MG63 (cell line): ENCODE measurements at regions not wholly inside any gene's neighbourhood (a gene's known extent, or its start where the extent isn't known, plus 50 kb on each side); places are given as distances from the start of the nearest gene placed in this dataset.

ENCODE experiments used
- DNase-seq: peaks from one replicate; pipeline ENCODE4 v3.0.0-alpha.2; 2020
- H3K27me3 ChIP-seq: fragments of 250-450 bp; sonication (Bioruptor Pico); 2 replicates; pipeline ENCODE4 v1.5.1; 2020; ENCODE audit warnings: mild to moderate bottlenecking, moderate library complexity
- H3K36me3 ChIP-seq: fragments of 250-450 bp; sonication (Bioruptor Pico); 2 replicates; pipeline ENCODE4 v1.5.1; 2020; ENCODE audit warnings: mild to moderate bottlenecking, moderate library complexity
- H3K4me3 ChIP-seq: fragments of 250-450 bp; sonication (Bioruptor Pico); 2 replicates; pipeline ENCODE4 v1.5.1; 2020; ENCODE audit warnings: mild to moderate bottlenecking, moderate library complexity
- H3K9me3 ChIP-seq: fragments of 250-450 bp; sonication (Bioruptor Pico); 2 replicates; pipeline ENCODE4 v1.5.1; 2020; ENCODE audit warnings: mild to moderate bottlenecking, moderate library complexity

- DNase-seq = peak; percentile 42
- H3K27me3 ChIP-seq = no peaks in the 10 kb centered on the region
- H3K36me3 ChIP-seq = no peaks in the 10 kb centered on the region
- H3K9me3 ChIP-seq = no peaks in the 10 kb centered on the region
- no peak overlapping the region for H3K4me3 ChIP-seq
Measured at GRCh38 chr15:37586011-37586583, 348.3 kb upstream of the TMCO5A start.

DNA sequence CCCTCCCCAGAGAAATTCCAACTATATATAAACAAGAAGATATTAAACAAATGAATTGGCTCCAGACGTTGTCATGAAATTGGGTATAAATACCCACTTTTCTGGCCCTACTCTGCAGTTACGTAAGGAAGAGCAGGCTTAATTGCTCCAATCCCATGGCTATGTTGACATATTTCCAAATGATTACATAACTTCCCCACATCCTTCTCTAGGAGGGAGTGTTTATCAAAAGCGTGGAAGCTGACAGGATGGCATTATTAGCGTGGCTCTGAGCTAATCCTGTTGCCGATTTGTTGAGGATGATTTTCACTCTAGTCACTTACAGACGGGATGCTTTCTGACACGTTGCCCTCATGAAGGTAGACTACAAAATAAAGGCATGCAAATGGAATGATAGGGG lies 347.5 kb upstream of the TMCO5A start:
- Histone ChIP-seq H3K9me3 (no peaks in the 10 kb centered on the region), H3K4me3 (no peak overlapping the region), H3K27me3 (no peaks in the 10 kb centered on the region), H3K36me3 (no peaks in the 10 kb centered on the region)
- DNase-seq = no peak

GRCh38 chr15:37594417-37594816 lies 340.0 kb upstream of the TMCO5A start:
- Histone ChIP-seq H3K36me3 (no peaks in the 10 kb centered on the region), H3K9me3 (no peaks in the 10 kb centered on the region), H3K4me3 (no peak overlapping the region), H3K27me3 (no peaks in the 10 kb centered on the region)
- no peak for DNase-seq

- Histone ChIP-seq H3K27me3 (no peaks in the 10 kb centered on the region), H3K9me3 (no peaks in the 10 kb centered on the region), H3K36me3 (no peaks in the 10 kb centered on the region), H3K4me3 (no peak overlapping the region)
- DNase-seq = no peak
Measured at GRCh38 chr15:37595426-37595970, 338.9 kb upstream of the TMCO5A start.

GRCh38 chr15:37599156-37599555 lies 335.3 kb upstream of the TMCO5A start:
- Histone ChIP-seq H3K4me3 (no peak overlapping the region), H3K36me3 (no peaks in the 10 kb centered on the region), H3K27me3 (no peaks in the 10 kb centered on the region), H3K9me3 (no peaks in the 10 kb centered on the region)
- DNase-seq = no peak

DNA sequence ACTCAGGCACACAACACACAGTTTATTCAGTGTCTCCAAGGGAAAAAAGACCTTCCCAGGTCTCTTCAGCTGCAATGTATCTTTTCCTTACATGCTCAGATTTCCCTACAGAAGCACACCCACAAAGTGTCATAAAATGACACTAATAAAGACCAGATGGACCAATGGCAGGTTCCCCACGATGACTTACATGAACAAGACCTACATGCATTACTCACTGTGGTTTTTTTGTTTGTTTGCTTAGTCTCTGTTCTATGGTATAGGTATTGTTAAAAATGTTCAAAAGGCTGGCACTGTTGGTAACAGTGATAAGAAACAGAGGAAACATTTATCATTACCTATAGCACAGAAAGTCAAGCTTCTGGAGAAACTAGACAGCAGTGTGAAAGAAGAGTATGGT lies 318.2 kb upstream of the TMCO5A start:
- Histone ChIP-seq H3K4me3 (no peak overlapping the region), H3K9me3 (no peaks in the 10 kb centered on the region), H3K27me3 (no peaks in the 10 kb centered on the region), H3K36me3 (no peaks in the 10 kb centered on the region)
- no peak for DNase-seq

GRCh38 chr15:37618353-37618752 lies 316.1 kb upstream of the TMCO5A start:
- H3K36me3 ChIP-seq = no peaks in the 10 kb centered on the region
- DNase-seq = no peak
- no peaks in the 10 kb centered on the region for H3K27me3 ChIP-seq
- no peaks in the 10 kb centered on the region for H3K9me3 ChIP-seq
- no peak overlapping the region for H3K4me3 ChIP-seq

- DNase-seq = no peak
- no peaks in the 10 kb centered on the region for H3K27me3 ChIP-seq
- H3K4me3 ChIP-seq = no peak overlapping the region
- no peaks in the 10 kb centered on the region for H3K9me3 ChIP-seq
- no peaks in the 10 kb centered on the region for H3K36me3 ChIP-seq
Measured at GRCh38 chr15:37619358-37620042, 314.9 kb upstream of the TMCO5A start.

DNA sequence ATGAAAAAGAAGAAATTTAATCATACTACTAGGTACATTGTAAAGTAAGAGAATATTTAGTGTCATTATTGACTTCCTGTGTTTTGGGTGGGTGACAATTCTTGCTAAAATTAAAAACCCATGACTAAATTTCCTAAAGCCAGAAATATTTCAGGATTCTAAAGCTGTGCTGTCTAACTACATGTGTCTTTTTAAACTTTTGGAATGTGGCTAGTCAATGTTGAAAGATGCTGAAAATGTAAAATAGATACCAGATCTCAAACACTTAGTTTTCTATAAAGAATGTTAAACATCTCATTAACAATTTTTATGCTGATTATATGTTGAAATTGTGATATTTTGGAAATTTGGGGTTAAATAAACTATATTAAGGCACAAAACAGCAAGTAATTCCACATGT lies 308.9 kb upstream of the TMCO5A start:
- DNase-seq = no peak
- H3K9me3 ChIP-seq = no peaks in the 10 kb centered on the region

DNA sequence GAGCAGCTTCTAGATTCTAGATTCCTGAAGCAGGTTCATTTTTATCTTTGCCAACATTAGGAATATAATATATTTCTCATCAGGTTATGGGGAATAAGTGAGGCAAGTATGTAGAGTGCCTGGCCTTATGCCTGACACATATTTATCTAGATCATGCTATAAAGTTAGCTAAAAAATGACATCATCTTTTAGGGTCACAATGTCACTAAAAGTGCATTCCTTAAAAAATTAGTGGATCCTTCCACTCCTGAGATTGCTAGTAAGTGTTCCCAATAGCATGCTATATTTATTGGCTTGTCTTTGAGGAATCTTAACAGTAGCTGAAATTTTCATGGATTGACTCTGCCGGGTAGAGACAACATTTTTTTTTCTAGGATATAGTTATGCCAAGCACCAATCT lies 305.9 kb upstream of the TMCO5A start:
- H3K9me3 ChIP-seq = no peaks in the 10 kb centered on the region
- DNase-seq = no peak
- no peaks in the 10 kb centered on the region; the same call in 1 of the 2 replicates for H3K27me3 ChIP-seq
- H3K4me3 ChIP-seq = no peak overlapping the region
- H3K36me3 ChIP-seq = no peaks in the 10 kb centered on the region

More for the DNA sequence above, 308.9 kb upstream of the TMCO5A start:
- no peak overlapping the region for H3K4me3 ChIP-seq
- no peaks in the 10 kb centered on the region for H3K36me3 ChIP-seq
- H3K27me3 ChIP-seq = no peaks in the 10 kb centered on the region; the same call in 1 of the 2 replicates

DNA sequence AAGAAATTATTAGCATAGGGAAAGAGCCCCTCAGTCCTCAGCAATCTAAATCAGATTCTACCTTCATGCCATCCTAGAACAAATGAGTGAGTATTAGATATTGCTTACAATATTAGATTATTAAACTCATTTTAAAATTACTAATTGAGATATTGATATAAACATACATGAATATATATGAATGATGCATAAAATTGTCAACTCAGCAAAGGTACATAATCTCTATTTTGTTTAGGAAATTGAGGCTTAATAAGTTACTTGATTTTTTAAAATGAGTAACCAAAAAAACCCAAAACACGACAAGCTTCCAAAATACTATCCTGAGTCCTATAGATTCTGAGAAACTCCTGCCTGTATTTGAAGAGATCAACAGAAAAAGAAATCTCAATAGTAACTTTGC lies 297.7 kb upstream of the TMCO5A start:
- DNase-seq = no peak
- no peaks in the 10 kb centered on the region; the same call in 1 of the 2 replicates for H3K27me3 ChIP-seq
- H3K4me3 ChIP-seq = no peak overlapping the region
- no peaks in the 10 kb centered on the region for H3K36me3 ChIP-seq
- no peaks in the 10 kb centered on the region for H3K9me3 ChIP-seq

DNA sequence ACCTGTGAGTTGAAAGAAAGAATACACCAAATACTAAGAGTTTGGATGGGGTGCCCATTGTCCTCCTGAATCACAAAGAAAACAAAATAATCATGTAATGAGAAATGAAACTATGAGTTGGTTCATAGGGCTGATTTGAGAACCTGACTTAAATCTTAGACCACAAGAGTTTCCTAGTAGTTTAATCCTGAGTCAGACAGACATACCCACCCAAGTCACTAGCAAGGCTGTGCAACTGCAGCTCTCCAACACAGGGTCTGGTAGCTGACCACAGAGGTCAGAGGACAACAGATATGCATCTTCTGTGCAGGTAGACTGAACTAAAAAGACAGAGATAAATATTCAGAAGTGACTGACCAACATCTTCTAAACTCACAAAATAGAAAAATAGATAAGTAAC lies 296.3 kb upstream of the TMCO5A start:
- Histone ChIP-seq H3K27me3 (no peaks in the 10 kb centered on the region; the same call in 1 of the 2 replicates), H3K9me3 (no peaks in the 10 kb centered on the region), H3K36me3 (no peaks in the 10 kb centered on the region), H3K4me3 (no peak overlapping the region)
- DNase-seq = no peak

DNA sequence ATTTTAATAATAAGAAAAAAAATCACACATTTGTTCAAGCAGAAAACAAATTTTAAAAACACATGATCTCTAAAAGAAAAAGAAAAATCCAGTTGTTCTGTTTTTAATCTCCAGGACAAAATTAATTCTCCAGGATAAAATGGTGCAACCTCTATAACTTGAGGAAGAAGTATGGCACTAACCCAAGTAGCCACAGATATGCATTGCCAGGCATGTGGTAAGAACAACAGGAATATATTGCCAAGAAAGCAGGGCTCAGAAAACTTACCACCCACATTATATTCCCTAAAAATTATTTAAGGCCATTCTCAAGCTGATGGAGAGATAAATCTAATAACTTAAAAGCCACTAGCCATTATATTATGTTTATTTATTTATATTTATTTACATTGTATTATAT lies 295.7 kb upstream of the TMCO5A start:
- Histone ChIP-seq H3K27me3 (no peaks in the 10 kb centered on the region), H3K9me3 (no peaks in the 10 kb centered on the region), H3K4me3 (no peak overlapping the region), H3K36me3 (no peaks in the 10 kb centered on the region)
- DNase-seq = no peak

GRCh38 chr15:37652646-37653417 lies 281.6 kb upstream of the TMCO5A start:
- no peaks in the 10 kb centered on the region for H3K27me3 ChIP-seq
- DNase-seq = no peak

DNA sequence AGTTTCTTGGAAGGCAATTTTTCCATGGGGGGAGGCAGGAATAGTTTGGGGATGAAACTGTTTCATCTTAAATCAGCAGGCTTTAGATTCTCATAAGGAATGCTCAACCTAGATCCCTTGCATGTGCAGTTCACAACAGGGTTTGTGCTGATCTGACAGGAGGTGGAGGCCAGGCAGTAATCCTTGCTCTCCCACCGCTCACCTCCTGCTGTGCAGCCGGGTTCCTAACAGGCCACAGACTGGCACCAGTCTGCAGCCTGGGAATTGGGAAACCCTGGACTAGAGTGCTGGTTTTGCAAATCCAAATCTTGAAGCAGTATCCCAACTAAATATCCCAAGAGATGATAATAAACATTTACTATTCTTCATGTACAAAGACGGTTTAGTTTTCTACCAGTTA lies 256.3 kb upstream of the TMCO5A start:
- DNase-seq = no peak
- H3K27me3 ChIP-seq = no peaks in the 10 kb centered on the region; the same call in 1 of the 2 replicates
- no peaks in the 10 kb centered on the region for H3K9me3 ChIP-seq
- H3K36me3 ChIP-seq = no peaks in the 10 kb centered on the region
- no peak overlapping the region for H3K4me3 ChIP-seq

More at GRCh38 chr15:37652646-37653417, 281.6 kb upstream of the TMCO5A start:
- H3K36me3 ChIP-seq = no peaks in the 10 kb centered on the region
- H3K4me3 ChIP-seq = no peak overlapping the region
- H3K9me3 ChIP-seq = no peaks in the 10 kb centered on the region; the same call in 1 of the 2 replicates

DNA sequence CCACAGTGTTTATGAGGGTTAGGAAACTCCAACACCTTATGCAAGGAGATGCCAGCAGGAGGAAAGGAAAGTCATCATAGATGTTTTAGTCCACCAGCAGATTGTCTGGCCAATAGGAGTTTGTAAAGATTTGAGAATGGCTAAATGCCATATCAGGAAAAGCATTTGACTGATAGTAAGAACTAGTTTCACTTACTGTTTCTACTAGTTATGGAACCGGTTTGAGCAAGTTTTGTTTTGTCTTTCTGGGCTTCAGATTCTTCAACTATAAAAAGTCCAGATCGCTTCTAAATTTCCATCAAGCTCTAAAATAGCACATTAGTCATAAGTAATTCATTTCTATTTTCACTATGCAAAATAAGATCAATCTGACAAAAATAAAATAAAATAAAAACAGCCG lies 254.8 kb upstream of the TMCO5A start:
- no peaks in the 10 kb centered on the region for H3K36me3 ChIP-seq
- H3K9me3 ChIP-seq = no peaks in the 10 kb centered on the region
- H3K4me3 ChIP-seq = no peak overlapping the region
- DNase-seq = no peak
- H3K27me3 ChIP-seq = no peaks in the 10 kb centered on the region

DNA sequence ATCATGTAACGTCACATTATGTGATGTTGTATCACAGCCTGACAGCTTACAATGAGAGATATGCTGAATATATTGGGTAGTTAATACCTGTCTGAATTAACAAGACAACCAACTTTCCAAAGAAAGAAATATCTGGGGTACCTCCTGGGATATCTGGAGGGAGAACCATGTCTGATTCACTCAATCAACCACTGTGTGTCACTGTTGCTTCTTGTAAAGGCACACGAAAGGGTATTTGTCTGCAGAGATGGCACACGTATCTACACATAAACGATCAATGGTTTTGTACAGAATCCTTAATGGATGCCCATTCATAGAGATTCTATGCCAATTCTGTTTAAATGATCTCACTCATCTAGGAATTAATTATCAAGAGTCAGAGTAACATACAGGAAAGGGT lies 252.1 kb upstream of the TMCO5A start:
- H3K9me3 ChIP-seq = no peaks in the 10 kb centered on the region
- no peak overlapping the region for H3K4me3 ChIP-seq
- no peaks in the 10 kb centered on the region for H3K36me3 ChIP-seq
- no peak for DNase-seq
- H3K27me3 ChIP-seq = no peaks in the 10 kb centered on the region
